GM23338 (cell line): ENCODE measurements at regions not wholly inside any gene's neighbourhood (a gene's known extent, or its start where the extent isn't known, plus 50 kb on each side); places are given as distances from the start of the nearest gene placed in this dataset.

Experiments
- ATAC-seq: fragments of 200-7000 bp; cut with Tn5 transposase; 3 replicates; pipeline ENCODE4 v1.9.1; 2020
- DNase-seq: peaks from one replicate; pipeline ENCODE4 v3.0.0-alpha.2; 2015; ENCODE audit warnings: low spot score
- H2AFZ ChIP-seq: fragments of 200-600 bp; sonication (generic); 2 replicates; pipeline ENCODE4 v1.8.0; 2016; ENCODE audit warnings: antibody characterized with exemption, mild to moderate bottlenecking, moderate library complexity
- H3F3A ChIP-seq: fragments of 200-600 bp; sonication (generic); replicated peaks from 2 replicates; pipeline ENCODE4 v1.8.0; 2017; ENCODE audit warnings: antibody characterized with exemption, mixed run types, low read depth
- H3K27ac ChIP-seq: fragments of 200-600 bp; sonication (generic); 2 replicates; pipeline ENCODE4 v1.6.1; 2016; ENCODE audit warnings: low read depth
- H3K27me3 ChIP-seq: fragments of 200-600 bp; sonication (generic); 2 replicates; pipeline ENCODE4 v1.8.0; 2016; ENCODE audit warnings: mild to moderate bottlenecking, mixed run types, moderate library complexity; ENCODE audit not compliant: insufficient read depth
- H3K36me3 ChIP-seq: fragments of 200-600 bp; sonication (generic); 2 replicates; pipeline ENCODE4 v1.8.0; 2016; ENCODE audit warnings: mild to moderate bottlenecking; ENCODE audit not compliant: insufficient read depth
- H3K4me1 ChIP-seq: fragments of 200-600 bp; sonication (generic); 2 replicates; pipeline ENCODE4 v1.8.0; 2016; ENCODE audit warnings: mild to moderate bottlenecking, moderate library complexity; ENCODE audit not compliant: insufficient read depth
- H3K4me2 ChIP-seq: fragments of 200-600 bp; sonication (generic); 2 replicates; pipeline ENCODE4 v1.7.1; 2017; ENCODE audit warnings: mixed run types
- H3K4me3 ChIP-seq: fragments of 200-600 bp; sonication (generic); 2 replicates; pipeline ENCODE4 v1.6.1; 2016; ENCODE audit warnings: mixed run types
- H3K79me2 ChIP-seq: fragments of 200-600 bp; sonication (generic); replicated peaks from 2 replicates; pipeline ENCODE4 v1.8.0; 2017; ENCODE audit warnings: mild to moderate bottlenecking; ENCODE audit not compliant: insufficient read depth
- H3K9me2 ChIP-seq: fragments of 200-600 bp; sonication (generic); 2 replicates; pipeline ENCODE4 v1.8.0; 2017; ENCODE audit not compliant: insufficient read depth
- H4K20me1 ChIP-seq: fragments of 200-600 bp; sonication (generic); replicated peaks from 2 replicates; pipeline ENCODE4 v1.8.0; 2017; ENCODE audit warnings: mild to moderate bottlenecking; ENCODE audit not compliant: insufficient read depth
- H3K27ac Mint-ChIP-seq: 2 replicates; pipeline ENCODE4 v1.8.0; 2020; ENCODE audit warnings: inconsistent platforms, mild to moderate bottlenecking, moderate library complexity, mixed read lengths
- H3K27me3 Mint-ChIP-seq: 3 replicates; pipeline ENCODE4 v1.8.0; 2022; ENCODE audit warnings: low read depth, mild to moderate bottlenecking, moderate library complexity, mixed read lengths, inconsistent platforms; ENCODE audit not compliant: insufficient read depth, poor library complexity
- H3K36me3 Mint-ChIP-seq: 3 replicates; pipeline ENCODE4 v1.8.0; 2021; ENCODE audit warnings: low read depth, mild to moderate bottlenecking, inconsistent platforms, moderate library complexity, mixed read lengths
- H3K4me1 Mint-ChIP-seq: 3 replicates; pipeline ENCODE4 v1.8.0; 2020; ENCODE audit warnings: mild to moderate bottlenecking, inconsistent platforms, mixed read lengths
- H3K4me3 Mint-ChIP-seq: 3 replicates; pipeline ENCODE4 v1.8.0; 2021; ENCODE audit warnings: moderate library complexity, mild to moderate bottlenecking, inconsistent platforms, mixed read lengths
- H3K9me3 Mint-ChIP-seq: 3 replicates; pipeline ENCODE4 v1.8.0; 2020; ENCODE audit warnings: moderate library complexity, mild to moderate bottlenecking, inconsistent platforms, mixed read lengths
- CREB1 ChIP-seq: fragments of 250-450 bp; sonication (Bioruptor Pico); IDR thresholded peaks from 2 replicates; pipeline ENCODE4 v1.5.0; 2020; ENCODE audit warnings: low read depth, mild to moderate bottlenecking, moderate library complexity
- EZH2 ChIP-seq: fragments of 200-600 bp; sonication (generic); IDR thresholded peaks from one replicate; pipeline ENCODE4 v1.8.0; 2017; ENCODE audit warnings: antibody characterized with exemption, mild to moderate bottlenecking, low read depth; ENCODE audit not compliant: unreplicated experiment
- JUNB ChIP-seq: IDR thresholded peaks from one replicate; pipeline ENCODE4 v1.6.1; 2016; ENCODE audit warnings: antibody characterized with exemption; ENCODE audit not compliant: unreplicated experiment
- ZNF114 ChIP-seq: fragments of 250-450 bp; sonication (Bioruptor Pico); IDR thresholded peaks from 2 replicates; pipeline ENCODE4 v1.5.0; 2020; ENCODE audit warnings: mild to moderate bottlenecking, moderate library complexity
- TF ChIP-seq, protein P1 (sequence below): IDR thresholded peaks from one replicate; pipeline ENCODE4 v1.6.1; 2018; ENCODE audit warnings: antibody characterized with exemption; ENCODE audit not compliant: unreplicated experiment
- TF ChIP-seq, protein P2 (sequence below): IDR thresholded peaks from 2 replicates; pipeline ENCODE4 v1.6.1; 2016; ENCODE audit warnings: antibody characterized with exemption

DNA sequence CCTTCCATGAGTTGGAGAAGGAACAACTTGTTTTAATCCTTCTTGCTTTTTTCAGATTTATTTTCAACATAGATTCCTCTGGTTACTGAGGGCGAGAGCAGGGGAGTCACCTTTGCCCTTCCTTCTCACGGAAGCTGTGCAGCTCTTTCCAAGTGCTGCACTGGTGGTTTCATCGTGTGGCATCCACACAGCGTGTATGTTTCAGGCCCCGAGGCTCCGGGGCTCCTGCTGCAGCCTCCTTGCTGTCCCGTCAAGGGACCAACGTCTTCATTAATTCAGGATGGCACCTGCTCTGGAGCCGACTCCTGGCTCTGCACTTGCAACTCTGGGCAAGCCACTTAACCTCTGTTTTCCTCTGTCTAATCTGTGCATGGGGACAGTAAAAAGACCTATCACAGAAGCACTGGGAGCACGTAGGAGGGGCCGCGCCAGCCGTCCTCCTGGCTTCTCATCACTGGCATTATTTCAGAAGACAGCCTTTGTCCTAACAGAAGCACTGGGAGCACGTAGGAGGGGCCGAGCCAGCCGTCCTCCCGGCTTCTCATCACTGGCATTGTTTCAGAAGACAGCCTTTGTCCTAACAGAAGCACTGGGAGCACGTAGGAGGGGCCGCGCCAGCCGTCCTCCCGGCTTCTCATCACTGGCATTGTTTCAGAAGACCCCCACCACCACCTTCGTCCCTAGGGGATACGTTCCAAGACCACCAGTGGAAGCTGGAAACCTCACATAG lies 117.8 kb upstream of the NKX1-1 start (continued):
- TF ChIP-seq, protein P1, sequence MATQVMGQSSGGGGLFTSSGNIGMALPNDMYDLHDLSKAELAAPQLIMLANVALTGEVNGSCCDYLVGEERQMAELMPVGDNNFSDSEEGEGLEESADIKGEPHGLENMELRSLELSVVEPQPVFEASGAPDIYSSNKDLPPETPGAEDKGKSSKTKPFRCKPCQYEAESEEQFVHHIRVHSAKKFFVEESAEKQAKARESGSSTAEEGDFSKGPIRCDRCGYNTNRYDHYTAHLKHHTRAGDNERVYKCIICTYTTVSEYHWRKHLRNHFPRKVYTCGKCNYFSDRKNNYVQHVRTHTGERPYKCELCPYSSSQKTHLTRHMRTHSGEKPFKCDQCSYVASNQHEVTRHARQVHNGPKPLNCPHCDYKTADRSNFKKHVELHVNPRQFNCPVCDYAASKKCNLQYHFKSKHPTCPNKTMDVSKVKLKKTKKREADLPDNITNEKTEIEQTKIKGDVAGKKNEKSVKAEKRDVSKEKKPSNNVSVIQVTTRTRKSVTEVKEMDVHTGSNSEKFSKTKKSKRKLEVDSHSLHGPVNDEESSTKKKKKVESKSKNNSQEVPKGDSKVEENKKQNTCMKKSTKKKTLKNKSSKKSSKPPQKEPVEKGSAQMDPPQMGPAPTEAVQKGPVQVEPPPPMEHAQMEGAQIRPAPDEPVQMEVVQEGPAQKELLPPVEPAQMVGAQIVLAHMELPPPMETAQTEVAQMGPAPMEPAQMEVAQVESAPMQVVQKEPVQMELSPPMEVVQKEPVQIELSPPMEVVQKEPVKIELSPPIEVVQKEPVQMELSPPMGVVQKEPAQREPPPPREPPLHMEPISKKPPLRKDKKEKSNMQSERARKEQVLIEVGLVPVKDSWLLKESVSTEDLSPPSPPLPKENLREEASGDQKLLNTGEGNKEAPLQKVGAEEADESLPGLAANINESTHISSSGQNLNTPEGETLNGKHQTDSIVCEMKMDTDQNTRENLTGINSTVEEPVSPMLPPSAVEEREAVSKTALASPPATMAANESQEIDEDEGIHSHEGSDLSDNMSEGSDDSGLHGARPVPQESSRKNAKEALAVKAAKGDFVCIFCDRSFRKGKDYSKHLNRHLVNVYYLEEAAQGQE, result no peak

DNA sequence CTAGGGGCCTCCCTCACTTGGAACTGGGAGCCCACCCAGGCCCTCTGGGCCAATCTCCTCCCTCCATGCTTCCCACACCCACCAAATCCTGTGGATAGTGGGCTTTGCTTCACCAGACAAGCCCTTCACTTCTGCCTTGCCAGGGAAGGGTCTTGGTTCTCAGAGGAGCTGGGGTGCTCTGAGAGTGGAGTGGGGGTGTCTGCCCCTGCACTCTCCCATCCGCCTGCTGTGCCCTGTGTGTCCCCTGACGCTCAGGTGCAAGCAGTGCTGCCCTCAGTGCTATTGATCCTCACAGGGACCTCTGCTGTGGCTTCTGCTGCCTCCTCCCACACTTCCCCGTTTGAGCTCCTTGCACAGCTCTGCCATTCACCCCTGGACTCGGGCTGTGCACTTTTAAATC lies 117.3 kb upstream of the NKX1-1 start:
- H3K9me3 Mint-ChIP-seq, result peaks cover 7% of the 10 kb centered on the region; the same call in 2 of the 3 replicates
- H3K4me3 Mint-ChIP-seq, result no peak overlapping the region
- Histone ChIP-seq H3K27me3 (peaks cover 7% of the 10 kb centered on the region), H3K27ac (no peak overlapping the region), H2AFZ (no peak overlapping the region), H3K9me2 (no peaks in the 10 kb centered on the region), H4K20me1 (no peaks in the 10 kb centered on the region), H3K4me2 (no peak overlapping the region), H3K4me1 (no peaks in the 10 kb centered on the region), H3K36me3 (no peaks in the 10 kb centered on the region), H3F3A (no peaks in the 10 kb centered on the region), H3K79me2 (no peaks in the 10 kb centered on the region), H3K4me3 (no peak overlapping the region)
- H3K36me3 Mint-ChIP-seq, result no peaks in the 10 kb centered on the region; the same call in 2 of the 3 replicates
- H3K4me1 Mint-ChIP-seq, result peaks cover 2% of the 10 kb centered on the region; the same call in 1 of the 3 replicates
- peaks cover 23% of the 10 kb centered on the region for H3K27me3 Mint-ChIP-seq
- DNase-seq (no peak), ATAC-seq (no peak)
- H3K27ac Mint-ChIP-seq, result no peak overlapping the region
- TF ChIP-seq, protein P2, sequence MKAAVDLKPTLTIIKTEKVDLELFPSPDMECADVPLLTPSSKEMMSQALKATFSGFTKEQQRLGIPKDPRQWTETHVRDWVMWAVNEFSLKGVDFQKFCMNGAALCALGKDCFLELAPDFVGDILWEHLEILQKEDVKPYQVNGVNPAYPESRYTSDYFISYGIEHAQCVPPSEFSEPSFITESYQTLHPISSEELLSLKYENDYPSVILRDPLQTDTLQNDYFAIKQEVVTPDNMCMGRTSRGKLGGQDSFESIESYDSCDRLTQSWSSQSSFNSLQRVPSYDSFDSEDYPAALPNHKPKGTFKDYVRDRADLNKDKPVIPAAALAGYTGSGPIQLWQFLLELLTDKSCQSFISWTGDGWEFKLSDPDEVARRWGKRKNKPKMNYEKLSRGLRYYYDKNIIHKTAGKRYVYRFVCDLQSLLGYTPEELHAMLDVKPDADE, result no peak
- TF ChIP-seq EZH2 (no peak), ZNF114 (CRISPR knock-in tag) (no peak), CREB1 (CRISPR knock-in tag) (no peak), JUNB (no peak)
- TF ChIP-seq, protein P1, result no peak
